Peyer's patch (tissue), 4 donors: ENCODE measurements at regions not wholly inside any gene's neighbourhood (a gene's known extent, or its start where the extent isn't known, plus 50 kb on each side); places are given as distances from the start of the nearest gene placed in this dataset.

Source experiments
- POLR2A ChIP-seq, 2 donors: fragments of 450-650 bp; IDR thresholded peaks; one replicate each; pipeline ENCODE4 v1.5.1; 2017; ENCODE audit warnings: antibody characterized with exemption in 2 of 2, mild to moderate bottlenecking in 2 of 2, moderate library complexity in 2 of 2
- TF ChIP-seq, protein P1 (sequence below), 6 experiments: fragments of 450-650 bp in 4 of 6; fragments of 200-600 bp in 2 of 6; sonication (generic) in 1 of 6; IDR thresholded peaks; one replicate each; pipeline ENCODE4 v1.5.1; 2017 to 2019; ENCODE audit warnings: antibody characterized with exemption in 6 of 6, mild to moderate bottlenecking in 3 of 6, moderate library complexity in 1 of 6

DNA sequence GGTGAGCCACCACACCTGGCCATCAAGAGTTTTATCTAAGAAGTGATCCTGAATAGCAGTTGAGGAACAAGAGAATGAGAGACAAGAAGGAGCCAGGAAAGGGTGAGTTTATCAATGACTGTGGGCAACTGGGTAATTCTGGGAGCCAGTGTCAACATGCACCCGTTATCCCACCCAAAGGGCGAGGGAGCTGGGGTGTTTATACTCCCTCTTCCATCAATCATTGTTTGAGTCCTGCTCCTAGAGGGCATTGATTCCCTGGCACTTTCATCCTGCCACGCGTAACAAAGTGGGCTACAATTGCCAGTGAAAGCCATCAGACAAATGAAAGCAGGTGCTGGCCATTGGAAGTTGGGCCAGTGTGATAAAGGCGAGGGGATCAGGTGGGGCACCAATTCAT lies 136.3 kb downstream of the SUDS3 start:
- TF ChIP-seq, protein P1, sequence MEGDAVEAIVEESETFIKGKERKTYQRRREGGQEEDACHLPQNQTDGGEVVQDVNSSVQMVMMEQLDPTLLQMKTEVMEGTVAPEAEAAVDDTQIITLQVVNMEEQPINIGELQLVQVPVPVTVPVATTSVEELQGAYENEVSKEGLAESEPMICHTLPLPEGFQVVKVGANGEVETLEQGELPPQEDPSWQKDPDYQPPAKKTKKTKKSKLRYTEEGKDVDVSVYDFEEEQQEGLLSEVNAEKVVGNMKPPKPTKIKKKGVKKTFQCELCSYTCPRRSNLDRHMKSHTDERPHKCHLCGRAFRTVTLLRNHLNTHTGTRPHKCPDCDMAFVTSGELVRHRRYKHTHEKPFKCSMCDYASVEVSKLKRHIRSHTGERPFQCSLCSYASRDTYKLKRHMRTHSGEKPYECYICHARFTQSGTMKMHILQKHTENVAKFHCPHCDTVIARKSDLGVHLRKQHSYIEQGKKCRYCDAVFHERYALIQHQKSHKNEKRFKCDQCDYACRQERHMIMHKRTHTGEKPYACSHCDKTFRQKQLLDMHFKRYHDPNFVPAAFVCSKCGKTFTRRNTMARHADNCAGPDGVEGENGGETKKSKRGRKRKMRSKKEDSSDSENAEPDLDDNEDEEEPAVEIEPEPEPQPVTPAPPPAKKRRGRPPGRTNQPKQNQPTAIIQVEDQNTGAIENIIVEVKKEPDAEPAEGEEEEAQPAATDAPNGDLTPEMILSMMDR (IDR thresholded peaks at IDR 0.05): no peak
- TF ChIP-seq POLR2A (IDR thresholded peaks at IDR 0.05): no peak
